Right lobe of liver (tissue), 4 donors: ENCODE measurements at regions not wholly inside any gene's neighbourhood (a gene's known extent, or its start where the extent isn't known, plus 50 kb on each side); places are given as distances from the start of the nearest gene placed in this dataset.

Experiments used
- CTCF ChIP-seq, 4 donors: fragments of 200-600 bp in 3 of 4; fragments of 450-650 bp in 1 of 4; IDR thresholded peaks; one replicate each; pipeline versions ENCODE4 v1.5.1 to v1.8.0; 2016 to 2022; ENCODE audit warnings: antibody characterized with exemption in 4 of 4, mild to moderate bottlenecking in 2 of 4
- POLR2A ChIP-seq: fragments of 450-650 bp; IDR thresholded peaks from one replicate; pipeline ENCODE4 v1.6.1; 2017; ENCODE audit warnings: antibody characterized with exemption, mild to moderate bottlenecking
- donor health status: DM: no; HTN: no; CAD: no.
- donor health status: DM: no; HTN: no; CAD: no.
- donor health status: DM: no; HTN: yes; CAD: no.

GRCh38 chr12:58673021-58673420, 247.3 kb downstream of the LRIG3 start:
- TF ChIP-seq CTCF (IDR thresholded peaks at IDR 0.05) (no peak), POLR2A (no peak)
